Loucy (cell line): ENCODE measurements at regions not wholly inside any gene's neighbourhood (a gene's known extent, or its start where the extent isn't known, plus 50 kb on each side); places are given as distances from the start of the nearest gene placed in this dataset.

Experiments used
- H2AFZ ChIP-seq: fragments of 200-600 bp; sonication (generic); 2 replicates; pipeline ENCODE4 v1.6.0; 2016; ENCODE audit warnings: antibody characterized with exemption, mild to moderate bottlenecking, low read length, moderate library complexity
- H3F3A ChIP-seq: fragments of 200-600 bp; 2 replicates; pipeline ENCODE4 v1.6.0; 2016; ENCODE audit warnings: antibody characterized with exemption, low read depth, mild to moderate bottlenecking
- H3K27me3 ChIP-seq: fragments of 200-600 bp; sonication (generic); 2 replicates; pipeline ENCODE4 v1.6.1; 2014; ENCODE audit warnings: low read length, mild to moderate bottlenecking; ENCODE audit not compliant: insufficient read depth, poor library complexity, severe bottlenecking
- H3K36me3 ChIP-seq: fragments of 200-600 bp; sonication (generic); 2 replicates; pipeline ENCODE4 v1.6.1; 2016; ENCODE audit warnings: low read length; ENCODE audit not compliant: insufficient read depth
- H3K4me1 ChIP-seq: fragments of 200-600 bp; sonication (generic); 2 replicates; pipeline ENCODE4 v1.5.1; 2014; ENCODE audit warnings: low read length, mild to moderate bottlenecking; ENCODE audit not compliant: insufficient read depth, poor library complexity, severe bottlenecking
- H3K4me2 ChIP-seq: fragments of 200-600 bp; sonication (generic); 2 replicates; pipeline ENCODE4 v1.6.0; 2014; ENCODE audit warnings: antibody characterized with exemption, low read length, low read depth, mild to moderate bottlenecking; ENCODE audit not compliant: poor library complexity, severe bottlenecking
- H3K4me3 ChIP-seq: fragments of 200-600 bp; sonication (generic); 2 replicates; pipeline ENCODE4 v1.5.1; 2014; ENCODE audit warnings: low read length, mild to moderate bottlenecking, mixed read lengths; ENCODE audit not compliant: poor library complexity, severe bottlenecking
- H3K79me2 ChIP-seq: fragments of 200-600 bp; sonication (generic); 2 replicates; pipeline ENCODE4 v1.6.1; 2014; ENCODE audit warnings: low read length; ENCODE audit not compliant: insufficient read depth
- H3K9ac ChIP-seq: fragments of 200-600 bp; sonication (generic); 2 replicates; pipeline ENCODE4 v1.6.0; 2014; ENCODE audit warnings: mild to moderate bottlenecking, low read depth, low read length, moderate library complexity; ENCODE audit not compliant: poor library complexity, severe bottlenecking
- H3K9me2 ChIP-seq: fragments of 200-600 bp; sonication (generic); replicated peaks from 2 replicates; pipeline ENCODE4 v1.6.1; 2016; ENCODE audit warnings: low read depth, low read length, mixed read lengths
- H3K9me3 ChIP-seq: fragments of 200-600 bp; sonication (generic); 2 replicates; pipeline ENCODE4 v1.6.1; 2014; ENCODE audit warnings: mild to moderate bottlenecking, antibody characterized with exemption, low read length, low read depth; ENCODE audit not compliant: insufficient read depth
- H4K20me1 ChIP-seq: fragments of 200-600 bp; sonication (generic); 2 replicates; pipeline ENCODE4 v1.6.0; 2014; ENCODE audit warnings: antibody characterized with exemption, low read length, mild to moderate bottlenecking; ENCODE audit not compliant: insufficient read depth, poor library complexity, severe bottlenecking
- EZH2phosphoT487 ChIP-seq: fragments of 200-600 bp; IDR thresholded peaks from 2 replicates; pipeline ENCODE4 v1.6.1; 2018; ENCODE audit warnings: antibody characterized with exemption, mild to moderate bottlenecking, moderate library complexity, borderline replicate concordance
- TF ChIP-seq, protein P1 (sequence below): fragments of 200-600 bp; sonication (generic); conservative IDR thresholded peaks from 2 replicates; pipeline ENCODE4 v1.5.1; 2014; ENCODE audit warnings: mild to moderate bottlenecking, antibody characterized with exemption, low read length

GRCh38 chr13:44817131-44817671, 172.1 kb downstream of the NUFIP1 start:
- H3K9ac ChIP-seq = no peak overlapping the region
- no peaks in the 10 kb centered on the region for H3K9me2 ChIP-seq
- H2AFZ ChIP-seq = no peak overlapping the region
- TF ChIP-seq, protein P1, sequence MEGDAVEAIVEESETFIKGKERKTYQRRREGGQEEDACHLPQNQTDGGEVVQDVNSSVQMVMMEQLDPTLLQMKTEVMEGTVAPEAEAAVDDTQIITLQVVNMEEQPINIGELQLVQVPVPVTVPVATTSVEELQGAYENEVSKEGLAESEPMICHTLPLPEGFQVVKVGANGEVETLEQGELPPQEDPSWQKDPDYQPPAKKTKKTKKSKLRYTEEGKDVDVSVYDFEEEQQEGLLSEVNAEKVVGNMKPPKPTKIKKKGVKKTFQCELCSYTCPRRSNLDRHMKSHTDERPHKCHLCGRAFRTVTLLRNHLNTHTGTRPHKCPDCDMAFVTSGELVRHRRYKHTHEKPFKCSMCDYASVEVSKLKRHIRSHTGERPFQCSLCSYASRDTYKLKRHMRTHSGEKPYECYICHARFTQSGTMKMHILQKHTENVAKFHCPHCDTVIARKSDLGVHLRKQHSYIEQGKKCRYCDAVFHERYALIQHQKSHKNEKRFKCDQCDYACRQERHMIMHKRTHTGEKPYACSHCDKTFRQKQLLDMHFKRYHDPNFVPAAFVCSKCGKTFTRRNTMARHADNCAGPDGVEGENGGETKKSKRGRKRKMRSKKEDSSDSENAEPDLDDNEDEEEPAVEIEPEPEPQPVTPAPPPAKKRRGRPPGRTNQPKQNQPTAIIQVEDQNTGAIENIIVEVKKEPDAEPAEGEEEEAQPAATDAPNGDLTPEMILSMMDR = no peak
- TF ChIP-seq EZH2phosphoT487 = no peak
- H3K36me3 ChIP-seq = no peaks in the 10 kb centered on the region
- H3F3A ChIP-seq = no peaks in the 10 kb centered on the region
- H4K20me1 ChIP-seq = no peaks in the 10 kb centered on the region
- H3K9me3 ChIP-seq = no peaks in the 10 kb centered on the region
- H3K4me1 ChIP-seq = no peaks in the 10 kb centered on the region
- H3K79me2 ChIP-seq = no peaks in the 10 kb centered on the region
- H3K4me3 ChIP-seq = no peak overlapping the region
- H3K4me2 ChIP-seq = no peak overlapping the region
- no peaks in the 10 kb centered on the region for H3K27me3 ChIP-seq

- H3K36me3 ChIP-seq = no peaks in the 10 kb centered on the region
- H3K9me2 ChIP-seq = no peaks in the 10 kb centered on the region
- no peaks in the 10 kb centered on the region for H3K79me2 ChIP-seq
- no peak overlapping the region for H2AFZ ChIP-seq
- H3K9me3 ChIP-seq = no peaks in the 10 kb centered on the region
- no peak overlapping the region for H3K4me2 ChIP-seq
- H3F3A ChIP-seq = no peaks in the 10 kb centered on the region
- H3K9ac ChIP-seq = no peak overlapping the region
- H3K4me1 ChIP-seq = no peaks in the 10 kb centered on the region
- no peaks in the 10 kb centered on the region for H3K27me3 ChIP-seq
- TF ChIP-seq EZH2phosphoT487 = no peak
- TF ChIP-seq, protein P1 = no peak
- no peaks in the 10 kb centered on the region for H4K20me1 ChIP-seq
- no peak overlapping the region for H3K4me3 ChIP-seq
Observed at GRCh38 chr13:44816701-44817100, 172.6 kb downstream of the NUFIP1 start.

GRCh38 chr13:44815623-44816022, 173.6 kb downstream of the NUFIP1 start:
- H3K36me3 ChIP-seq = no peaks in the 10 kb centered on the region
- H3F3A ChIP-seq = no peaks in the 10 kb centered on the region
- H3K4me1 ChIP-seq = no peaks in the 10 kb centered on the region
- no peaks in the 10 kb centered on the region for H3K9me3 ChIP-seq
- no peak overlapping the region for H3K9ac ChIP-seq
- H2AFZ ChIP-seq = no peak overlapping the region
- no peaks in the 10 kb centered on the region for H3K27me3 ChIP-seq
- no peaks in the 10 kb centered on the region for H3K79me2 ChIP-seq
- no peak overlapping the region for H3K4me3 ChIP-seq
- no peaks in the 10 kb centered on the region for H3K9me2 ChIP-seq
- H3K4me2 ChIP-seq = no peak overlapping the region
- H4K20me1 ChIP-seq = no peaks in the 10 kb centered on the region
- TF ChIP-seq, protein P1 = no peak
- no peak for TF ChIP-seq EZH2phosphoT487
